GM23338 (cell line): ENCODE measurements at regions not wholly inside any gene's neighbourhood (a gene's known extent, or its start where the extent isn't known, plus 50 kb on each side); places are given as distances from the start of the nearest gene placed in this dataset.
A peak's percentile ranks its signal among the peaks of the same experiment; 100 is the strongest.

ENCODE experiments used
- ATAC-seq: fragments of 200-7000 bp; cut with Tn5 transposase; 3 replicates; pipeline ENCODE4 v1.9.1; 2020
- DNase-seq: peaks from one replicate; pipeline ENCODE4 v3.0.0-alpha.2; 2015; ENCODE audit warnings: low spot score
- H2AFZ ChIP-seq: fragments of 200-600 bp; sonication (generic); 2 replicates; pipeline ENCODE4 v1.8.0; 2016; ENCODE audit warnings: antibody characterized with exemption, mild to moderate bottlenecking, moderate library complexity
- H3F3A ChIP-seq: fragments of 200-600 bp; sonication (generic); replicated peaks from 2 replicates; pipeline ENCODE4 v1.8.0; 2017; ENCODE audit warnings: antibody characterized with exemption, mixed run types, low read depth
- H3K27ac ChIP-seq: fragments of 200-600 bp; sonication (generic); 2 replicates; pipeline ENCODE4 v1.6.1; 2016; ENCODE audit warnings: low read depth
- H3K27me3 ChIP-seq: fragments of 200-600 bp; sonication (generic); 2 replicates; pipeline ENCODE4 v1.8.0; 2016; ENCODE audit warnings: mild to moderate bottlenecking, mixed run types, moderate library complexity; ENCODE audit not compliant: insufficient read depth
- H3K36me3 ChIP-seq: fragments of 200-600 bp; sonication (generic); 2 replicates; pipeline ENCODE4 v1.8.0; 2016; ENCODE audit warnings: mild to moderate bottlenecking; ENCODE audit not compliant: insufficient read depth
- H3K4me1 ChIP-seq: fragments of 200-600 bp; sonication (generic); 2 replicates; pipeline ENCODE4 v1.8.0; 2016; ENCODE audit warnings: mild to moderate bottlenecking, moderate library complexity; ENCODE audit not compliant: insufficient read depth
- H3K4me2 ChIP-seq: fragments of 200-600 bp; sonication (generic); 2 replicates; pipeline ENCODE4 v1.7.1; 2017; ENCODE audit warnings: mixed run types
- H3K4me3 ChIP-seq: fragments of 200-600 bp; sonication (generic); 2 replicates; pipeline ENCODE4 v1.6.1; 2016; ENCODE audit warnings: mixed run types
- H3K79me2 ChIP-seq: fragments of 200-600 bp; sonication (generic); replicated peaks from 2 replicates; pipeline ENCODE4 v1.8.0; 2017; ENCODE audit warnings: mild to moderate bottlenecking; ENCODE audit not compliant: insufficient read depth
- H3K9me2 ChIP-seq: fragments of 200-600 bp; sonication (generic); 2 replicates; pipeline ENCODE4 v1.8.0; 2017; ENCODE audit not compliant: insufficient read depth
- H4K20me1 ChIP-seq: fragments of 200-600 bp; sonication (generic); replicated peaks from 2 replicates; pipeline ENCODE4 v1.8.0; 2017; ENCODE audit warnings: mild to moderate bottlenecking; ENCODE audit not compliant: insufficient read depth
- H3K27ac Mint-ChIP-seq: 2 replicates; pipeline ENCODE4 v1.8.0; 2020; ENCODE audit warnings: inconsistent platforms, mild to moderate bottlenecking, moderate library complexity, mixed read lengths
- H3K27me3 Mint-ChIP-seq: 3 replicates; pipeline ENCODE4 v1.8.0; 2022; ENCODE audit warnings: low read depth, mild to moderate bottlenecking, moderate library complexity, mixed read lengths, inconsistent platforms; ENCODE audit not compliant: insufficient read depth, poor library complexity
- H3K36me3 Mint-ChIP-seq: 3 replicates; pipeline ENCODE4 v1.8.0; 2021; ENCODE audit warnings: low read depth, mild to moderate bottlenecking, inconsistent platforms, moderate library complexity, mixed read lengths
- H3K4me1 Mint-ChIP-seq: 3 replicates; pipeline ENCODE4 v1.8.0; 2020; ENCODE audit warnings: mild to moderate bottlenecking, inconsistent platforms, mixed read lengths
- H3K4me3 Mint-ChIP-seq: 3 replicates; pipeline ENCODE4 v1.8.0; 2021; ENCODE audit warnings: moderate library complexity, mild to moderate bottlenecking, inconsistent platforms, mixed read lengths
- H3K9me3 Mint-ChIP-seq: 3 replicates; pipeline ENCODE4 v1.8.0; 2020; ENCODE audit warnings: moderate library complexity, mild to moderate bottlenecking, inconsistent platforms, mixed read lengths
- CREB1 ChIP-seq: fragments of 250-450 bp; sonication (Bioruptor Pico); IDR thresholded peaks from 2 replicates; pipeline ENCODE4 v1.5.0; 2020; ENCODE audit warnings: low read depth, mild to moderate bottlenecking, moderate library complexity
- CTCF ChIP-seq, 2 experiments: fragments of 200-600 bp in 1 of 2; sonication (generic) in 1 of 2; conservative IDR thresholded peaks; 2 replicates each; pipeline versions ENCODE4 v1.5.1 to v1.6.1; 2016 to 2017; ENCODE audit warnings: antibody characterized with exemption in 2 of 2, low read depth in 2 of 2, mild to moderate bottlenecking in 2 of 2, moderate library complexity in 1 of 2
- EZH2phosphoT487 ChIP-seq: fragments of 200-600 bp; sonication (generic); IDR thresholded peaks from one replicate; pipeline ENCODE4 v1.8.1; 2018; ENCODE audit warnings: antibody characterized with exemption; ENCODE audit not compliant: unreplicated experiment
- JUNB ChIP-seq: IDR thresholded peaks from one replicate; pipeline ENCODE4 v1.6.1; 2016; ENCODE audit warnings: antibody characterized with exemption; ENCODE audit not compliant: unreplicated experiment
- POLR2AphosphoS5 ChIP-seq: IDR thresholded peaks from 2 replicates; pipeline ENCODE4 v1.6.1; 2016; ENCODE audit warnings: antibody characterized with exemption, low read depth
- ZNF114 ChIP-seq: fragments of 250-450 bp; sonication (Bioruptor Pico); IDR thresholded peaks from 2 replicates; pipeline ENCODE4 v1.5.0; 2020; ENCODE audit warnings: mild to moderate bottlenecking, moderate library complexity
- ZNF462 ChIP-seq: fragments of 250-450 bp; sonication (Bioruptor Pico); IDR thresholded peaks from 2 replicates; pipeline ENCODE4 v1.5.0; 2020; ENCODE audit warnings: mild to moderate bottlenecking, moderate library complexity

- Mint-ChIP-seq H3K9me3 (peaks cover 3% of the 10 kb centered on the region; the same call in 1 of the 3 replicates), H3K27ac (no peak overlapping the region), H3K27me3 (no peaks in the 10 kb centered on the region), H3K36me3 (peaks cover 4% of the 10 kb centered on the region; the same call in 2 of the 3 replicates), H3K4me3 (no peak overlapping the region), H3K4me1 (peaks cover 43% of the 10 kb centered on the region)
- H3K9me2 ChIP-seq, result no peaks in the 10 kb centered on the region
- H4K20me1 ChIP-seq, result no peaks in the 10 kb centered on the region
- ATAC-seq, result no peak
- H3K79me2 ChIP-seq, result no peaks in the 10 kb centered on the region
- peak overlapping the region; percentile 27; the same call in 1 of the 2 replicates for H3K4me2 ChIP-seq
- peaks cover 54% of the 10 kb centered on the region for H3K4me1 ChIP-seq
- H2AFZ ChIP-seq, result no peak overlapping the region
- TF ChIP-seq CREB1 (CRISPR knock-in tag) (no peak), ZNF114 (CRISPR knock-in tag) (no peak), POLR2AphosphoS5 (no peak), JUNB (no peak), CTCF (conservative IDR thresholded peaks at IDR 0.05; ENCODE audit: low read depth in 2 of 2) (no peak), ZNF462 (CRISPR knock-in tag) (no peak), EZH2phosphoT487 (no peak)
- H3K27ac ChIP-seq, result no peak overlapping the region
- H3K27me3 ChIP-seq, result no peaks in the 10 kb centered on the region
- H3K4me3 ChIP-seq, result no peak overlapping the region
- H3K36me3 ChIP-seq, result no peaks in the 10 kb centered on the region
- DNase-seq, result no peak
- no peaks in the 10 kb centered on the region for H3F3A ChIP-seq
These were observed 134.9 kb downstream of the OTOL1 start for GRCh38 chr3:161631536-161631935.
